ENCODE measurements at regions not wholly inside any gene's neighbourhood (a gene's known extent, or its start where the extent isn't known, plus 50 kb on each side); places are given as distances from the start of the nearest gene placed in this dataset.

- H3K27ac ChIP-seq, result no peak overlapping the region
- TF ChIP-seq, protein P1, sequence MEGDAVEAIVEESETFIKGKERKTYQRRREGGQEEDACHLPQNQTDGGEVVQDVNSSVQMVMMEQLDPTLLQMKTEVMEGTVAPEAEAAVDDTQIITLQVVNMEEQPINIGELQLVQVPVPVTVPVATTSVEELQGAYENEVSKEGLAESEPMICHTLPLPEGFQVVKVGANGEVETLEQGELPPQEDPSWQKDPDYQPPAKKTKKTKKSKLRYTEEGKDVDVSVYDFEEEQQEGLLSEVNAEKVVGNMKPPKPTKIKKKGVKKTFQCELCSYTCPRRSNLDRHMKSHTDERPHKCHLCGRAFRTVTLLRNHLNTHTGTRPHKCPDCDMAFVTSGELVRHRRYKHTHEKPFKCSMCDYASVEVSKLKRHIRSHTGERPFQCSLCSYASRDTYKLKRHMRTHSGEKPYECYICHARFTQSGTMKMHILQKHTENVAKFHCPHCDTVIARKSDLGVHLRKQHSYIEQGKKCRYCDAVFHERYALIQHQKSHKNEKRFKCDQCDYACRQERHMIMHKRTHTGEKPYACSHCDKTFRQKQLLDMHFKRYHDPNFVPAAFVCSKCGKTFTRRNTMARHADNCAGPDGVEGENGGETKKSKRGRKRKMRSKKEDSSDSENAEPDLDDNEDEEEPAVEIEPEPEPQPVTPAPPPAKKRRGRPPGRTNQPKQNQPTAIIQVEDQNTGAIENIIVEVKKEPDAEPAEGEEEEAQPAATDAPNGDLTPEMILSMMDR (conservative IDR thresholded peaks at IDR 0.05), result no peak
Observed at GRCh38 chr5:54680998-54681397, 163.4 kb downstream of the SNX18 start.

- TF ChIP-seq, protein P1 (conservative IDR thresholded peaks at IDR 0.05), result no peak
- no peak overlapping the region for H3K27ac ChIP-seq
Observed at GRCh38 chr5:54679686-54680085, 162.1 kb downstream of the SNX18 start.

- no peak overlapping the region for H3K27ac ChIP-seq
- TF ChIP-seq, protein P1 (conservative IDR thresholded peaks at IDR 0.05), result no peak
Observed at GRCh38 chr5:54678737-54679136, 161.2 kb downstream of the SNX18 start.

- TF ChIP-seq, protein P1 (conservative IDR thresholded peaks at IDR 0.05), result no peak
- no peak overlapping the region for H3K27ac ChIP-seq
Observed at GRCh38 chr5:54676481-54677340, 159.2 kb downstream of the SNX18 start.

DNA sequence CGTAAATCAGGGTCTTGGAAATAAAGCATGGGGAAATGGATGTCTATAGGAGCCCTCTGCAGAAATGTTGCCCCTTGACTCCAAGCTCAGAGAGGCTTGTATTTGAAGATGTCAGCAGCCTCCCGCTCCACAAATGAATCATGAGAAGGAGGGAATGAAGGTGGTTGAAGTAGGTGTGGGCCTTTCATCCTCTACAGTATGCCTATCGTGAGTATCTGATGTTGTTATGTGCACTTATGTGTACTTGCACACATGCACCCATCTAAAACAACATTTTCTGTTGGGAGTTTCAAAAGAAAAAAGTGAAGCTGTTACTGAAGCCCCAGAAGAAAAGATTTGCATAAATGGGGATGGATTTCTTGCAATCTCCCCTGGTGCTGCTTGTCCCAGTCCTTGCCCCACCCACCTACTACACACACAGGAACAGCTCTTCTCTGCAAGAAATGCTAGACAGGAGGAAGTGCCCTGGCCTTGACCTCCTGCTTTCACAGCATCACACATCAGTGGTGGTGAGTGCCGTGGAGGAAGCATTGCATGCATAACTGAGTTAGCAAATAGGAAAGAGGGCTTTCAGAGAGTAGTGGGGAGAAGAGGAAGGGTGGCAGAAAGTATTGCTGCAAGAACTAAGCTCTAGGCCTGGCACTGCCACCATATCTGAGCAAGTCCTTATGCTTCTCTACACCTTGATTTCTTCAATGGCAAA is 156.1 kb downstream of the SNX18 start:
- no peak overlapping the region for H3K27ac ChIP-seq
- TF ChIP-seq, protein P1 (conservative IDR thresholded peaks at IDR 0.05), result no peak

- no peak overlapping the region for H3K27ac ChIP-seq
- TF ChIP-seq, protein P1 (conservative IDR thresholded peaks at IDR 0.05), result no peak
Observed at GRCh38 chr5:54672871-54673270, 155.3 kb downstream of the SNX18 start.

DNA sequence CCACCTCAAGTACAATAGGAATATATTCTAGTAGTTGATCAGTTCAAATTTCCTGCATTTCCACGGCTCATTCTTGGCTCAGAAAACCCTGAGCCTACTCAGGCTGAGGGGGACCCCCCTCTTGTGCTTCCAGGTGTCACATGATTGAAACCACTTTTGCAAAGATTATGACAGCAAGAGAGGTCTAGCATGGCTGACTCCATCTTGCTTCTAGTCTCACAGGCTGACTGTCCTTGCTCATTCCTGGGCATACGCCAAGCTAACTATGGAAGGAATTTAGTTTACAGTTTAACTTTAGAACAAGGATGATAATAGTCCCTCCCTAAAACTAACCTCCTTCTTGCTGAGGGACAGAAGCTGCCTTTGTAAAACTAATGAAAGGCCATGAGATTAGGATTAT is 154.1 kb downstream of the SNX18 start:
- H3K27ac ChIP-seq, result no peak overlapping the region
- TF ChIP-seq, protein P1 (conservative IDR thresholded peaks at IDR 0.05), result no peak
